ENCODE measurements at regions not wholly inside any gene's neighbourhood (a gene's known extent, or its start where the extent isn't known, plus 50 kb on each side); places are given as distances from the start of the nearest gene placed in this dataset.
"Not testable (repeated sequence)": the region's sequence is repeated elsewhere in the genome, so short reads cannot be mapped to it uniquely, and the experiment has no call there.

DNA sequence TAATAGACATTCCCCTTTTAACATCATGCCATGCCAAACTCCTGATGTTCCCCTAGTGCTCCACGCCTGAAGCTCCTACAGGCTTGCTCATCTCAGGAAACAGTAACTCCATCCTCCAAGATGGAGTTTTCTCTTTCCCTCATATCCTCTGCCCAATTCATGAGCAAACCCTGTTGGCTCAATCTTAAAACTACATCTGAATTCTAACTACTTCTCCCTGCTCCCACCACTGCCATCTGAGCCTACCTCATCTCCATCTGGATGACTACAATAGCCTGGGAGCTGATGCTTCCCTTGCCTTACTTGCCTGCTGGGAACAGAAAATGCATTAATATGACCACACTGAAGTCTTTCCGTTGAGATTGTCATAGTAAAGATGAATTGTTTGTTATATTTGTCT lies 271.7 kb upstream of the MKLN1 start:
- ChIA-PET CTCF (interaction anchor here (3.0 to 5.5 kb wide), 3 partner anchors 12 to 74 kb away, joined by 12 to 39 read pairs (median 34); no protein-coding TSS in a partner anchor), POLR2A (no interaction called here)
- DNase-seq (ENCODE audit: extremely low spot score) = no peak
- TF ChIP-seq, protein P1, sequence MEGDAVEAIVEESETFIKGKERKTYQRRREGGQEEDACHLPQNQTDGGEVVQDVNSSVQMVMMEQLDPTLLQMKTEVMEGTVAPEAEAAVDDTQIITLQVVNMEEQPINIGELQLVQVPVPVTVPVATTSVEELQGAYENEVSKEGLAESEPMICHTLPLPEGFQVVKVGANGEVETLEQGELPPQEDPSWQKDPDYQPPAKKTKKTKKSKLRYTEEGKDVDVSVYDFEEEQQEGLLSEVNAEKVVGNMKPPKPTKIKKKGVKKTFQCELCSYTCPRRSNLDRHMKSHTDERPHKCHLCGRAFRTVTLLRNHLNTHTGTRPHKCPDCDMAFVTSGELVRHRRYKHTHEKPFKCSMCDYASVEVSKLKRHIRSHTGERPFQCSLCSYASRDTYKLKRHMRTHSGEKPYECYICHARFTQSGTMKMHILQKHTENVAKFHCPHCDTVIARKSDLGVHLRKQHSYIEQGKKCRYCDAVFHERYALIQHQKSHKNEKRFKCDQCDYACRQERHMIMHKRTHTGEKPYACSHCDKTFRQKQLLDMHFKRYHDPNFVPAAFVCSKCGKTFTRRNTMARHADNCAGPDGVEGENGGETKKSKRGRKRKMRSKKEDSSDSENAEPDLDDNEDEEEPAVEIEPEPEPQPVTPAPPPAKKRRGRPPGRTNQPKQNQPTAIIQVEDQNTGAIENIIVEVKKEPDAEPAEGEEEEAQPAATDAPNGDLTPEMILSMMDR (IDR thresholded peaks at IDR 0.05; ENCODE audit: control extremely low read depth, extremely low read depth, low read depth, missing control alignments) = no peak

DNA sequence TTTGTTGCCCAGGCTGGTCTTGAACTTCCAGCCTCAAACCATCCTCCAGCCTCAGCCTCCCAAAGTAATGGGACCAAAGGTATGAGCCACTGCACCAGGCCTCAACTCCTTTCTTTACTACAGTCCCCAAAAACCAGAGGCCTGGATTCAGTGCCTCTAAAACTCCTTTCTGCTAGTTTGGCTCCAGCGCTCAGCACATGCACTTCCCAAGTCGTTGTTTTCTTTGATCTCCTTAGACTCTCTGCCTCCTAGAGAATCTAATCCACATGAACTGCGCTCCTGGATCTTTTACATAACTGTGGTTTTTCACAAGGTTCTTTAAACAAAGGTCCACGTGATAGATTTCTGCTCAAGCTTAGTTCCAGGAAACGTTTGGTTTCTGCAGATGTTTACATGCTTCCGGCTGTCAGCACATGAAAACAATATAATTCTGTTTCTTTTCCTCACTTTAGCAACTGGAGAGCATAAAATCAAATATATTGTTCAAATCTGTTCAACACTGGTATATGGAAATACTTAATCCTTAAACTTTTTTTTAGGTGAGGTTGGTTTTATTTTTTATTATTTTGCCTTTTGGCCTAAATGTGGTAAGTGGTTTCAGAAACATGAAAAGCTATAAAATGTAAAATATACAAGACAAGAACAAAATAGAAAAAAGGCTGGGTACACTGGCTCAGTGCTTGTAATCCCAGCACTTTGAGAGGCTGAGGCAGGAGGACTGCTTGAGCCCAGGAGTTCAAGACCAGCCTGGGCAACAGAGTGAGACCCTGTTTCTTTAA lies 270.5 kb upstream of the MKLN1 start:
- TF ChIP-seq, protein P1 (IDR thresholded peaks at IDR 0.05; ENCODE audit: control extremely low read depth, extremely low read depth, low read depth, missing control alignments) = no peak
- ChIA-PET CTCF (interaction anchor here (0.9 to 5.5 kb wide), 5 partner anchors 10 to 75 kb away, joined by 3 to 39 read pairs (median 12); no protein-coding TSS in a partner anchor), POLR2A (interaction anchor here (0.6 to 0.9 kb wide), 3 partner anchors 17 to 86 kb away, joined by 3 to 9 read pairs (median 7); no protein-coding TSS in a partner anchor)
- DNase-seq (ENCODE audit: extremely low spot score) = peak; percentile 31

DNA sequence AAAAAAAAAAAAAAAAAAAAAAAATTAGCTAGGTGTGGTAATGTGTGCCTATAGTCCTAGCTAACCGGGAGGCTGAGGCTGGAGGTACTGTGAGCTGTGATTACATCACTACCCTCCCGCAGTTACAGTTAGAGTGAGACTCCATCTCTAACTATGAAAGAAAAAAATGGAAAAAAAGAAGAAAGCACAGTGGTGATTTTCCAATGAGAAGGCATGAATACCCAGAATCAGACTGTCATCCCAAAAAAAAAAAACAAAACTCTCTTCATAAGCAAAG lies 269.9 kb upstream of the MKLN1 start:
- POLR2A ChIA-PET = interaction anchor here (0.6 to 0.9 kb wide), 3 partner anchors 17 to 87 kb away, joined by 3 to 9 read pairs (median 7); no protein-coding TSS in a partner anchor
- CTCF ChIA-PET = interaction anchor here (1.1 to 5.5 kb wide), 3 partner anchors 10 to 29 kb away, joined by 3 to 39 read pairs (median 34); no protein-coding TSS in a partner anchor
- DNase-seq (ENCODE audit: extremely low spot score) = no peak
- TF ChIP-seq, protein P1 (IDR thresholded peaks at IDR 0.05; ENCODE audit: control extremely low read depth, extremely low read depth, low read depth, missing control alignments) = no peak

DNA sequence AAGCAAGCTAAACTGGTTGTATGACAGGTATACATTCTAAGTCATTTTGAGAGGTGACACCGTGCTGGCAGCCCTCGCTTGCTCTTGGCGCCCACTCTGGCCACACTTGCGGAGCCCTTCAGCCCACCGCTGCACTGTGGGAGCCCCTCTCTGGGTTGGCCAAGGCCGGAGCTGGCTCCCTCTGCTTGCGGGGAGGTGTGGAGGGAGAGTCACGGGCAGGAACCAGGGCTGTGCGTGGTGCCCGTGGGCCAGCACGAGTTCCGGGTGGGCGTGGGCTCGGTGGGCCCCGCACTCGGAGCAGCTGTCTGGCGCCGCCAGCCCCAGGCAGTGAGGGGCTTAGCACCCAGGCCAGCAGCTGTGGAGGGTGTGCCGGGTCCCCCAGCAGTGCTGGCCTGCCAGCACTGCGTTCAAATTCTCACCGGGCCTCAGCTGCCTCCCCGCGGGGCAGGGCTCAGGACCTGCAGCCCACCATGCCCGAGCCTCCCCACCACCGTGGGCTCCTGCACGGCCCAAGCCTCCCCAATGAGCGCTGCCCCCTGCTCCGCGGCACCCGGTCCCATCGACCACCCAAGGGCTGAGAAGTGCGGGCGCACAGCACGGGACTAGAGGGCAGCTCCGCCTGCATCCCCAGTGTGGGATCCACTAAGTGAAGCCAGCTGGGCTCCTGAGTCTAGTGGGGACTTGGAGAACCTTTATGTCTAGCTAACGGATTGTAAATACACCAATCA lies 269.0 kb upstream of the MKLN1 start:
- ChIA-PET POLR2A (interaction anchor here (0.9 kb wide), 1 partner anchor 41 kb away, joined by 9 read pairs; no protein-coding TSS in a partner anchor), CTCF (interaction anchor here (0.8 to 5.5 kb wide), 6 partner anchors 9 to 162 kb away, joined by 3 to 39 read pairs (median 4); no protein-coding TSS in a partner anchor)
- not testable (repeated sequence) for DNase-seq (ENCODE audit: extremely low spot score)

- DNase-seq (ENCODE audit: extremely low spot score); POLR2A ChIA-PET: not testable (repeated sequence)
- CTCF ChIA-PET = interaction anchor here (0.8 to 5.5 kb wide), 4 partner anchors 8 to 162 kb away, joined by 3 to 39 read pairs (median 4); no protein-coding TSS in a partner anchor
These were observed 268.3 kb upstream of the MKLN1 start for GRCh38 chr7:131059401-131059800.

DNA sequence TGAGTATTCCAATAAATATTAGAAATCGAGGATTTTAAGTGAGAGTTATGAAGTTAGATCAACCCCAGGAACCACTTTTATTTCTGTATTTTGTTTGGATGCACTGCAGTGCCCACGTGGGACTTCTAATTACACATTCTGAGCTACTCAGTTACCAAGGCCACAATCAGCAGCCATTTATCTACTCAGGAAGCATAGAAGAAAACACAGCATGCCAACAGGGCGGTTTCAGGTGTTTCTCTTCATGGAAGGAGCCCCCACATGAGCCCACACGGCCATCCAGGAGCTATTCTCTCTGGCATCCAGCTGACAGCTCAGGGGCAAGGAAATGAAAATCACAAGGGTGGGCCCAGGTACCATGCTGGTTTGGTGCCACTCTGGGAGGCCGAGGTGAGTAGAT lies 266.5 kb upstream of the MKLN1 start:
- TF ChIP-seq, protein P1 (IDR thresholded peaks at IDR 0.05; ENCODE audit: control extremely low read depth, extremely low read depth, low read depth, missing control alignments) = no peak
- ChIA-PET POLR2A (no interaction called here), CTCF (interaction anchor here (0.7 to 0.8 kb wide), 3 partner anchors 8 to 21 kb away, joined by 3 read pairs; no protein-coding TSS in a partner anchor)
- no peak for DNase-seq (ENCODE audit: extremely low spot score)

- TF ChIP-seq, protein P1 (IDR thresholded peaks at IDR 0.05; ENCODE audit: control extremely low read depth, extremely low read depth, low read depth, missing control alignments) = no peak
- ChIA-PET POLR2A (no interaction called here), CTCF (interaction anchor here (0.8 to 2.1 kb wide), 2 partner anchors 8 to 21 kb away, joined by 3 to 5 read pairs; no protein-coding TSS in a partner anchor)
- DNase-seq (ENCODE audit: extremely low spot score) = no peak
These were observed 265.9 kb upstream of the MKLN1 start for GRCh38 chr7:131061818-131062217.
